B cell (primary cell): ENCODE measurements at regions not wholly inside any gene's neighbourhood (a gene's known extent, or its start where the extent isn't known, plus 50 kb on each side); places are given as distances from the start of the nearest gene placed in this dataset.

Experiments
- EZH2 ChIP-seq: IDR thresholded peaks from 2 replicates; pipeline ENCODE4 v1.6.1; 2012; ENCODE audit warnings: borderline replicate concordance, low read depth, mild to moderate bottlenecking, moderate library complexity, low read length; ENCODE audit not compliant: insufficient read depth, poor library complexity, severe bottlenecking
- TF ChIP-seq, protein P1 (sequence below): fragments of 200-600 bp; IDR thresholded peaks from one replicate; pipeline ENCODE4 v1.8.0; 2022; ENCODE audit warnings: antibody characterized with exemption, mild to moderate bottlenecking

DNA sequence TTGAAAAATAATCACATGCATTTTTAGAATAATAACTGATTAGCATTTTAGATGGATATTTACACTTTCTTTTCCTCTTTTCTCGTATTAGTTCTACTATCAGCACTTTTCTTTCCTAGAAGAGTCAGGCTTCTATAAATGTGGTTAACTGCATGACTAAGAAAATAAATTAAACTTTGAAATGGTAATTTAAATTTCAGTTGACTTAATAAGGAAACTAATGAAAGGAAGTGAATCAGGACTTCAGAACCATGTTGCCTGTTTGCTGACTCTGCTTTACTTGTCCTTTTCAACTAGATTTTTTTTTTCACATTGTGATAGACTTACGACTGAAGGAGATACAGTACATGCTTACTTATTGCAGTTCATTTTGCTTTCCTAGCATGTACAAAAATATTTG, 1258.2 kb upstream of the EYS start:
- TF ChIP-seq, protein P1, sequence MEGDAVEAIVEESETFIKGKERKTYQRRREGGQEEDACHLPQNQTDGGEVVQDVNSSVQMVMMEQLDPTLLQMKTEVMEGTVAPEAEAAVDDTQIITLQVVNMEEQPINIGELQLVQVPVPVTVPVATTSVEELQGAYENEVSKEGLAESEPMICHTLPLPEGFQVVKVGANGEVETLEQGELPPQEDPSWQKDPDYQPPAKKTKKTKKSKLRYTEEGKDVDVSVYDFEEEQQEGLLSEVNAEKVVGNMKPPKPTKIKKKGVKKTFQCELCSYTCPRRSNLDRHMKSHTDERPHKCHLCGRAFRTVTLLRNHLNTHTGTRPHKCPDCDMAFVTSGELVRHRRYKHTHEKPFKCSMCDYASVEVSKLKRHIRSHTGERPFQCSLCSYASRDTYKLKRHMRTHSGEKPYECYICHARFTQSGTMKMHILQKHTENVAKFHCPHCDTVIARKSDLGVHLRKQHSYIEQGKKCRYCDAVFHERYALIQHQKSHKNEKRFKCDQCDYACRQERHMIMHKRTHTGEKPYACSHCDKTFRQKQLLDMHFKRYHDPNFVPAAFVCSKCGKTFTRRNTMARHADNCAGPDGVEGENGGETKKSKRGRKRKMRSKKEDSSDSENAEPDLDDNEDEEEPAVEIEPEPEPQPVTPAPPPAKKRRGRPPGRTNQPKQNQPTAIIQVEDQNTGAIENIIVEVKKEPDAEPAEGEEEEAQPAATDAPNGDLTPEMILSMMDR, result no peak
- no peak for TF ChIP-seq EZH2
